Glutamatergic neuron (in vitro differentiated cells): ENCODE measurements at regions not wholly inside any gene's neighbourhood (a gene's known extent, or its start where the extent isn't known, plus 50 kb on each side); places are given as distances from the start of the nearest gene placed in this dataset.

Experiments
- DNase-seq: peaks from one replicate; pipeline ENCODE4 v3.0.0; 2022
- H3K27ac Mint-ChIP-seq: one replicate; pipeline ENCODE4 v1.8.0; 2020; ENCODE audit warnings: mild to moderate bottlenecking, mixed read lengths, inconsistent platforms; ENCODE audit not compliant: unreplicated experiment
- H3K27me3 Mint-ChIP-seq: one replicate; pipeline ENCODE4 v1.8.0; 2020; ENCODE audit warnings: mild to moderate bottlenecking, moderate library complexity, mixed read lengths, inconsistent platforms; ENCODE audit not compliant: unreplicated experiment
- H3K36me3 Mint-ChIP-seq: one replicate; pipeline ENCODE4 v1.8.0; 2020; ENCODE audit warnings: mild to moderate bottlenecking, mixed read lengths, inconsistent platforms; ENCODE audit not compliant: unreplicated experiment
- H3K4me1 Mint-ChIP-seq: one replicate; pipeline ENCODE4 v1.8.0; 2020; ENCODE audit warnings: mild to moderate bottlenecking, low read depth, mixed read lengths, inconsistent platforms; ENCODE audit not compliant: unreplicated experiment
- H3K4me3 Mint-ChIP-seq: one replicate; pipeline ENCODE4 v1.8.0; 2020; ENCODE audit warnings: mild to moderate bottlenecking, mixed read lengths, inconsistent platforms; ENCODE audit not compliant: unreplicated experiment
- H3K9me3 Mint-ChIP-seq: one replicate; pipeline ENCODE4 v1.8.0; 2020; ENCODE audit warnings: mild to moderate bottlenecking, moderate library complexity, mixed read lengths, inconsistent platforms; ENCODE audit not compliant: unreplicated experiment
- CTCF ChIP-seq: fragments of 200-600 bp; sonication (generic); IDR thresholded peaks from one replicate; pipeline ENCODE4 v1.5.0; 2021; ENCODE audit not compliant: partially characterized antibody, unreplicated experiment

- DNase-seq: no peak
- H3K36me3 Mint-ChIP-seq: no peaks in the 10 kb centered on the region
- TF ChIP-seq CTCF: no peak
These were observed 103.4 kb upstream of the NPAS2 start for GRCh38 chr2:100716581-100716980.

GRCh38 chr2:100718065-100718629 lies 101.8 kb upstream of the NPAS2 start:
- H3K27me3 Mint-ChIP-seq: peaks cover 2% of the 10 kb centered on the region
- H3K27ac Mint-ChIP-seq: no peak overlapping the region
- H3K9me3 Mint-ChIP-seq: no peaks in the 10 kb centered on the region
- no peaks in the 10 kb centered on the region for H3K4me1 Mint-ChIP-seq
- DNase-seq: no peak
- TF ChIP-seq CTCF: no peak
- H3K4me3 Mint-ChIP-seq: no peak overlapping the region
- no peaks in the 10 kb centered on the region for H3K36me3 Mint-ChIP-seq

More at GRCh38 chr2:100716581-100716980, 103.4 kb upstream of the NPAS2 start:
- Mint-ChIP-seq H3K9me3 (no peaks in the 10 kb centered on the region), H3K27me3 (peaks cover 2% of the 10 kb centered on the region), H3K4me3 (no peak overlapping the region), H3K4me1 (no peaks in the 10 kb centered on the region), H3K27ac (no peak overlapping the region)

GRCh38 chr2:100720445-100720844 lies 99.5 kb upstream of the NPAS2 start:
- Mint-ChIP-seq H3K4me1 (no peaks in the 10 kb centered on the region), H3K27me3 (no peaks in the 10 kb centered on the region), H3K27ac (no peak overlapping the region), H3K4me3 (no peak overlapping the region), H3K9me3 (no peaks in the 10 kb centered on the region), H3K36me3 (no peaks in the 10 kb centered on the region)
- no peak for TF ChIP-seq CTCF
- DNase-seq: no peak

DNA sequence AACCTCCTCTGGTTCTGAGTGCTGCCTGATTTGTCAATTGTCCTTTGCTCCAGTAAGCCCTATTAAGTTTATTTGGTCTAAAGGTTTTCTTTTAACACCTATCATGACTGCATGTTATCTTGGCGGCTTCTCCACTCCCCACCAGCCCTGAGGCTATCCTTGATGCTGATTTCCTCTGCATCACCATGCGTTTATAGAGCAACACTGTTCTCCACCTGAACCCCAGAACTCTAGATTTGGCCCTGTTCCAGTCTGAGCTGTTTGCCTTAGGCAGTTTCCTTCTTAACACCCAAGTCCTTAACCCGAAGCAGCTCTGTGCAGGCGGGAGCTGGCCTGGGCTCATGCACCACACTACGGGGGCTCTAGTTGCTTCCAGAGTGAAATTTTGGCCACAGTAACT lies 98.2 kb upstream of the NPAS2 start:
- H3K36me3 Mint-ChIP-seq: no peaks in the 10 kb centered on the region
- DNase-seq: no peak
- H3K4me1 Mint-ChIP-seq: no peaks in the 10 kb centered on the region
- no peak for TF ChIP-seq CTCF
- H3K27ac Mint-ChIP-seq: no peak overlapping the region
- H3K9me3 Mint-ChIP-seq: peaks cover 2% of the 10 kb centered on the region
- peaks cover 1% of the 10 kb centered on the region for H3K27me3 Mint-ChIP-seq
- H3K4me3 Mint-ChIP-seq: no peak overlapping the region

GRCh38 chr2:100722125-100722524 lies 97.8 kb upstream of the NPAS2 start:
- H3K36me3 Mint-ChIP-seq: no peaks in the 10 kb centered on the region
- H3K9me3 Mint-ChIP-seq: peaks cover 2% of the 10 kb centered on the region
- no peaks in the 10 kb centered on the region for H3K4me1 Mint-ChIP-seq
- no peak for DNase-seq
- no peak overlapping the region for H3K27ac Mint-ChIP-seq
- no peak for TF ChIP-seq CTCF
- no peak overlapping the region for H3K4me3 Mint-ChIP-seq
- peaks cover 1% of the 10 kb centered on the region for H3K27me3 Mint-ChIP-seq
